Gastrocnemius medialis (tissue), 4 donors: ENCODE measurements at regions not wholly inside any gene's neighbourhood (a gene's known extent, or its start where the extent isn't known, plus 50 kb on each side); places are given as distances from the start of the nearest gene placed in this dataset.

ENCODE experiments used
- POLR2A ChIP-seq, 2 donors: fragments of 450-650 bp; IDR thresholded peaks; one replicate each; pipeline ENCODE4 v1.6.1; 2017; ENCODE audit warnings: antibody characterized with exemption in 2 of 2, mild to moderate bottlenecking in 2 of 2, moderate library complexity in 2 of 2
- TF ChIP-seq, protein P1 (sequence below), 5 experiments: fragments of 450-650 bp in 3 of 5; fragments of 200-600 bp in 2 of 5; sonication (generic) in 2 of 5; IDR thresholded peaks in 4 of 5; conservative IDR thresholded peaks in 1 of 5; 1 replicate in 4 of 5; 2 replicates in 1 of 5; pipeline ENCODE4 v1.5.1; 2016 to 2019; ENCODE audit warnings: antibody characterized with exemption in 5 of 5, mild to moderate bottlenecking in 3 of 5, moderate library complexity in 3 of 5

DNA sequence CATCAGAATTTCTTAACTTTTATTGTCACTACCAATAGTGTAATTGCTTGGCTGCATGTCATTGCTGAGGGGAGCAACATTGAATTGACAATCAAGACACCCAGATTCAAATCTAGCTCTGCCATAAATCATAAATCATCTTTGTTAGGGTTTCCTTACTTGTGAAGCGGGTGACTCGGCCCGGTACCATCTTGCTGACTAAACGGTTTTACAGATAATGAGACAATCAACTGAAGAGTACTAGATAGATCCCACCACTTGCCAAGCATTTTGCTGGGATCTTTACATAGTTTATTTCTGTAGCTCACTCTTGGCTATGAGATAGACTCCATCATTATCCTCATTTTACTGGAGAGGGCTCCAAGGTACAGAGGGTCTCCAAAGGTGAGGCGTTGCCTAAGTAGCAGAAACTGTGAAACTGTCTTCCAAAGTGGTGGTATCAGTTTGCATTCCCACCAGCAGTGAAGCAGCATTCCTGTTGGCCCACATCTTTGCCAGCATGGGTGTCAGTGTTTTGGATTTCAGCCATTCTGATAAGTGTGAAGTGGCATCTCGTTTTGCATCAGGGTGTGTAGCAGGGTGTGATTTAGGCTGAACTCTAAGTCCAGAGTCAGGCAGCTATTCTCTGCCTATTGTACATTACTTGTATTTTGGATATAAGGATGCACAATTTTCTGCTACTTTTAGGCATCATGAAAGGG lies 168.7 kb upstream of the BMPER start:
- TF ChIP-seq POLR2A (IDR thresholded peaks at IDR 0.05) = no peak
- TF ChIP-seq, protein P1, sequence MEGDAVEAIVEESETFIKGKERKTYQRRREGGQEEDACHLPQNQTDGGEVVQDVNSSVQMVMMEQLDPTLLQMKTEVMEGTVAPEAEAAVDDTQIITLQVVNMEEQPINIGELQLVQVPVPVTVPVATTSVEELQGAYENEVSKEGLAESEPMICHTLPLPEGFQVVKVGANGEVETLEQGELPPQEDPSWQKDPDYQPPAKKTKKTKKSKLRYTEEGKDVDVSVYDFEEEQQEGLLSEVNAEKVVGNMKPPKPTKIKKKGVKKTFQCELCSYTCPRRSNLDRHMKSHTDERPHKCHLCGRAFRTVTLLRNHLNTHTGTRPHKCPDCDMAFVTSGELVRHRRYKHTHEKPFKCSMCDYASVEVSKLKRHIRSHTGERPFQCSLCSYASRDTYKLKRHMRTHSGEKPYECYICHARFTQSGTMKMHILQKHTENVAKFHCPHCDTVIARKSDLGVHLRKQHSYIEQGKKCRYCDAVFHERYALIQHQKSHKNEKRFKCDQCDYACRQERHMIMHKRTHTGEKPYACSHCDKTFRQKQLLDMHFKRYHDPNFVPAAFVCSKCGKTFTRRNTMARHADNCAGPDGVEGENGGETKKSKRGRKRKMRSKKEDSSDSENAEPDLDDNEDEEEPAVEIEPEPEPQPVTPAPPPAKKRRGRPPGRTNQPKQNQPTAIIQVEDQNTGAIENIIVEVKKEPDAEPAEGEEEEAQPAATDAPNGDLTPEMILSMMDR (IDR thresholded peaks at IDR 0.05 in 4 of 5, conservative IDR thresholded peaks at IDR 0.05 in 1 of 5) = no peak
